Glutamatergic neuron (in vitro differentiated cells): ENCODE measurements at regions not wholly inside any gene's neighbourhood (a gene's known extent, or its start where the extent isn't known, plus 50 kb on each side); places are given as distances from the start of the nearest gene placed in this dataset.
"Not testable (repeated sequence)": the region's sequence is repeated elsewhere in the genome, so short reads cannot be mapped to it uniquely, and the experiment has no call there.

Experiments
- DNase-seq: peaks from one replicate; pipeline ENCODE4 v3.0.0; 2022
- H3K27ac Mint-ChIP-seq: one replicate; pipeline ENCODE4 v1.8.0; 2020; ENCODE audit warnings: mild to moderate bottlenecking, mixed read lengths, inconsistent platforms; ENCODE audit not compliant: unreplicated experiment
- H3K27me3 Mint-ChIP-seq: one replicate; pipeline ENCODE4 v1.8.0; 2020; ENCODE audit warnings: mild to moderate bottlenecking, moderate library complexity, mixed read lengths, inconsistent platforms; ENCODE audit not compliant: unreplicated experiment
- H3K36me3 Mint-ChIP-seq: one replicate; pipeline ENCODE4 v1.8.0; 2020; ENCODE audit warnings: mild to moderate bottlenecking, mixed read lengths, inconsistent platforms; ENCODE audit not compliant: unreplicated experiment
- H3K4me1 Mint-ChIP-seq: one replicate; pipeline ENCODE4 v1.8.0; 2020; ENCODE audit warnings: mild to moderate bottlenecking, low read depth, mixed read lengths, inconsistent platforms; ENCODE audit not compliant: unreplicated experiment
- H3K4me3 Mint-ChIP-seq: one replicate; pipeline ENCODE4 v1.8.0; 2020; ENCODE audit warnings: mild to moderate bottlenecking, mixed read lengths, inconsistent platforms; ENCODE audit not compliant: unreplicated experiment
- H3K9me3 Mint-ChIP-seq: one replicate; pipeline ENCODE4 v1.8.0; 2020; ENCODE audit warnings: mild to moderate bottlenecking, moderate library complexity, mixed read lengths, inconsistent platforms; ENCODE audit not compliant: unreplicated experiment
- TF ChIP-seq, protein P1 (sequence below): fragments of 200-600 bp; sonication (generic); IDR thresholded peaks from one replicate; pipeline ENCODE4 v1.5.0; 2021; ENCODE audit not compliant: partially characterized antibody, unreplicated experiment

DNA sequence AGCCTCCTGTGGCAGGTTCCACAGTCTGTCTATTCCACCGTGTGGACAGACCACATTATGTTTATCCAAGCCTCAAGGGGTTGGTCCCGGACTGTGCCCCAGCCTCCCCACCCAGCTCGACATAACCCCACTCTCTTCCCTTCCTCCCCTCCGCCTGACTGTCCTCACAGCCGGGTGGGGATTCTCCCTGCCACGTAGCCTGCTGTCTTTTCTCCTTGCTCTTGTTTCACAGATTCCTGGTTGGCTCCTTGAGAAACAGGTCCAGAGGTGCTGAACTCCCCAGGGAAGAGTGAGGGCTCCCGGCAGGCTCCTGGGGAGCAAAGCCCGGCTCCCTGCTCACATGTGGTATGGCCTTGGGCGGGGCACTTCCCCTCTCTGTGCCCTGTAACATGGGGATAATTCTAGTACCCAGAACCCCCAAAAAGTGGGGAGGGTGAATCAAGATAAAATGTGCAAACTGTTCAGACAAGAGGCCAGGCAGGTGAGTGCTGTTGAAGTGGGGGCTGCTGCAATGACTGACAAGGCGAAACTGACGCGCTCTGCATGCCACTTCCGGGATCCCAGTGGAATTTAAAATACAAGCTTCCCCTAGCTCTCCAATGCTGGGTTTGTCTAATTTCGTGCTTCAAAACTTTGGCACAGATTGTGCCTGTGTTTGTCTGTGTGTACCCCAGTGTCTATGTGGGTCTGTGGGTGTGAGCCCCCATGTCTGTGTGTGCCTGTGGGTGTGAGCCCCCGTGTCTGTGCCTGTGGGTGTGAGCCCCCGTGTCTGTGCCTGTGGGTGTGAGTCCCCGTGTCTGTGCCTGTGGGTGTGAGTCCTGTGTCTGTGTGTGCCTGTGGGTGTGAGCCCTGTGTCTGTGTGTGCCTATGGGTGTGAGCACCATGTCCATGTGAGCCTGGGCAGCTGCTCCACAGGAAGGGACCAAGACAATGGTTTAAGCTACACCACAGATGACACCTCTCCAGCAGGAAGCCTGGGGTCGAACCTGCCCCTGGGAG lies 160.6 kb upstream of the IQSEC1 start:
- peaks cover 10% of the 10 kb centered on the region for H3K9me3 Mint-ChIP-seq
- no peaks in the 10 kb centered on the region for H3K36me3 Mint-ChIP-seq
- peak overlapping the region; percentile 57 for H3K27ac Mint-ChIP-seq
- no peak for DNase-seq
- TF ChIP-seq, protein P1, sequence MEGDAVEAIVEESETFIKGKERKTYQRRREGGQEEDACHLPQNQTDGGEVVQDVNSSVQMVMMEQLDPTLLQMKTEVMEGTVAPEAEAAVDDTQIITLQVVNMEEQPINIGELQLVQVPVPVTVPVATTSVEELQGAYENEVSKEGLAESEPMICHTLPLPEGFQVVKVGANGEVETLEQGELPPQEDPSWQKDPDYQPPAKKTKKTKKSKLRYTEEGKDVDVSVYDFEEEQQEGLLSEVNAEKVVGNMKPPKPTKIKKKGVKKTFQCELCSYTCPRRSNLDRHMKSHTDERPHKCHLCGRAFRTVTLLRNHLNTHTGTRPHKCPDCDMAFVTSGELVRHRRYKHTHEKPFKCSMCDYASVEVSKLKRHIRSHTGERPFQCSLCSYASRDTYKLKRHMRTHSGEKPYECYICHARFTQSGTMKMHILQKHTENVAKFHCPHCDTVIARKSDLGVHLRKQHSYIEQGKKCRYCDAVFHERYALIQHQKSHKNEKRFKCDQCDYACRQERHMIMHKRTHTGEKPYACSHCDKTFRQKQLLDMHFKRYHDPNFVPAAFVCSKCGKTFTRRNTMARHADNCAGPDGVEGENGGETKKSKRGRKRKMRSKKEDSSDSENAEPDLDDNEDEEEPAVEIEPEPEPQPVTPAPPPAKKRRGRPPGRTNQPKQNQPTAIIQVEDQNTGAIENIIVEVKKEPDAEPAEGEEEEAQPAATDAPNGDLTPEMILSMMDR = no peak
- H3K4me1 Mint-ChIP-seq = peaks cover 15% of the 10 kb centered on the region
- H3K27me3 Mint-ChIP-seq = peaks cover 10% of the 10 kb centered on the region
- H3K4me3 Mint-ChIP-seq = no peak overlapping the region

DNA sequence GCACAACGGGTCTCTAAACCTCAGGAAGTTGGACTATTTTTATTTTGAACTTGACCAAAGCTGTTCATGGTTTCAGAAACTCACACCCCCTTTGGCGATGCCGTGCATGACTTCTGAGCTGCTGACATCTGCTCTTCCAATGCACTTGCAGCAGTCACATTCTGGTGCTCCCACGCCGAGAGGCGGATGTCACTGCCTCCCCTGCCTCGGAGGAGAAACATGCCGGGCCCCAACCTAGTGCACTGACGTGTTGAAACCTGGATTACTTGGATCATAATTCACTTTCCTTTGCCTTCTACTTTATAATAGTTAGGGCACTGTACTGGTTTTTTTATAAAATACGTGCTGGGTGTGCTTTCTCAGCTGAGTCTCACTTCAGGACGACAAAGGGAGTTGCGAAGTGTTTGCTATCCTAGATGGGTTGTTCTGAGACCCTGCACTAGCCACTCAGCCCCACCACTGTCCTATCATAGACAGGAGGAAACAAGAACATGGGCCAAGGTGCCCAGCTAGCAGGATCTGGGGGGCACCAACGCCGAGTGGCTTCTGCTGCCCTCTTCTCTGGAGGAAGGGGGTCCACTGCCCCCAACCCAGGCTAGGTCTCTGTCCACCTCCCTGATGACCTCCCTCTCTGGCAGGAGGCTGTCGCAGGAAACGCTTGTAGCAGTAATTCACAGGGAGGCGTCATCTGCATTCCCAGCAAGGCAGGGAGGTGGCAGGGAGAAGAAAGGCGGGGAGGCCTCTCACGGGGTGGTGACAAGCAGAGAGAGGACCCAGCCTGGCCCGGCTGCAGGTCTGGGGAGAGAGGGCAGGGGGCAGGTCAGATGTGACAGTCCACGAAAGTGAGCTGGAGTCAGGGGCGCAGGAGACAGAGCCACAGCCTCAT lies 158.8 kb upstream of the IQSEC1 start:
- Mint-ChIP-seq H3K4me3 (no peak overlapping the region), H3K9me3 (peaks cover 11% of the 10 kb centered on the region), H3K27me3 (peaks cover 10% of the 10 kb centered on the region), H3K36me3 (no peaks in the 10 kb centered on the region), H3K27ac (no peak overlapping the region), H3K4me1 (peaks cover 15% of the 10 kb centered on the region)
- TF ChIP-seq, protein P1 = no peak
- DNase-seq = no peak

DNA sequence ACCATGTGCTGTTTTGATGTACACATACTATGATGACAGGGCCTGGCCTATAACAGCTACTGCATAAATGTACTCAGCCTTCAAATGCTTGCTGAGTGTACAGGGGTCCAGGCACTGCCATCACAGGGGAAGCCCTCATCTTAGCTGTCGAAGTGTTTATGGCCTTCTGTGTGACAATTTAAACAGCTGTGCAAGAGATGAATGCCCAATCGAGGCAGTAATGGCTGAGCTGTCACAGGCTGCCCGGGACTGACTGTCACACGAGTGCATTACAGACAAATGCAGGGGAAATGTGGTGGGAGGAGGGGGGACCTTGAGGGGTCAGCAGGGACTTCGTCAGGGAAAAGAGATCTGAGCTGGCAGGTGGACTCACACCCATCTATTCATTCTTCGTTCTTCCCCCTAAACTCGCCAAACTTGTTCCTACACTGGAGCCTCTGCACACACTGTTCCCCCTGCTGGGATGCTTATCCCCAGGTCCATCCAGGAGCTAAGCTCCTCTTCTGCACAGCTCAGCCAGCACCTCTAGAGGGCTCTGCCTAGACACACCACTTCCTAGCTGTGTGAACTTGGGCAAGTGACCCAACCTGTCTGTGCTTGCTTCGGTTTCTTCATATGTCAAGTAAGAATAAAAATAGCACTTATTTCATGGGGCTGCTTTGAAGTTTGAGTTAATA lies 156.2 kb upstream of the IQSEC1 start:
- peaks cover 6% of the 10 kb centered on the region for H3K27me3 Mint-ChIP-seq
- H3K27ac Mint-ChIP-seq = no peak overlapping the region
- no peak for DNase-seq
- TF ChIP-seq, protein P1 = peak; percentile 21
- H3K9me3 Mint-ChIP-seq = peaks cover 11% of the 10 kb centered on the region
- no peak overlapping the region for H3K4me3 Mint-ChIP-seq
- H3K36me3 Mint-ChIP-seq = no peaks in the 10 kb centered on the region
- peaks cover 11% of the 10 kb centered on the region for H3K4me1 Mint-ChIP-seq

- no peak overlapping the region for H3K4me3 Mint-ChIP-seq
- H3K27me3 Mint-ChIP-seq = peaks cover 3% of the 10 kb centered on the region
- DNase-seq = no peak
- peaks cover 6% of the 10 kb centered on the region for H3K4me1 Mint-ChIP-seq
- TF ChIP-seq, protein P1 = no peak
- no peak overlapping the region for H3K27ac Mint-ChIP-seq
- peaks cover 9% of the 10 kb centered on the region for H3K9me3 Mint-ChIP-seq
- H3K36me3 Mint-ChIP-seq = no peaks in the 10 kb centered on the region
These were observed 155.4 kb upstream of the IQSEC1 start for GRCh38 chr3:13228584-13228983.

DNA sequence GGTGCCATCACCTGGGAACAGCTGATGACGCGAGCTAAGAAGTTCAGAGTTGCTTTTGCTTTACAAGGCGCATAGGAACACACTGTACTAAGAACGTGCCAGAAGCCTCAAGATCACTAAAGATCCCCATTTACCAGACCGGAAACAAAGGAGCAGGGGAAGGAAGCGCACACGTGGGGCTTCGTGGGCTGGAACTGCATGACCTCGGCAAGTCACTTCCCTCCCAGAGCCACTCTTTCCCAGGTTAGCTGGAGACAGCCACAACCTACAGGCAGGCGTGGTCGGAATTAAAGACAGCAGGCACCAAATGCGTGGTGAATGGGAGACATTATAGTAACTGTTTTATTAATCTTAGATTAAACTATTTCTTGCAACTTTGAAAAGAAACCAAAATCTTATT lies 154.9 kb upstream of the IQSEC1 start:
- H3K36me3 Mint-ChIP-seq, H3K27me3 Mint-ChIP-seq, H3K4me1 Mint-ChIP-seq, DNase-seq, H3K9me3 Mint-ChIP-seq, H3K4me3 Mint-ChIP-seq, H3K27ac Mint-ChIP-seq: not testable (repeated sequence)
